ENCODE measurements at regions not wholly inside any gene's neighbourhood (a gene's known extent, or its start where the extent isn't known, plus 50 kb on each side); places are given as distances from the start of the nearest gene placed in this dataset.
"Not testable (repeated sequence)": the region's sequence is repeated elsewhere in the genome, so short reads cannot be mapped to it uniquely, and the experiment has no call there.

GRCh38 chrY:8852278-8852677 lies 485.0 kb upstream of the TSPY4 start:
- intact Hi-C loops (cut with DNase I): no loop called here
- Histone ChIP-seq H3K27ac (no peak overlapping the region), H3K27me3 (ENCODE audit: low read depth) (no peaks in the 10 kb centered on the region), H3K36me3 (no peaks in the 10 kb centered on the region), H3K9me3 (no peaks in the 10 kb centered on the region), H3K4me1 (no peaks in the 10 kb centered on the region), H3K4me3 (no peak overlapping the region)
- DNase-seq (no peak), ATAC-seq (no peak)
- no peak for TF ChIP-seq CTCF (IDR thresholded peaks at IDR 0.05)

GRCh38 chrY:8888371-8888770 lies 448.9 kb upstream of the TSPY4 start:
- no peaks in the 10 kb centered on the region for H3K9me3 ChIP-seq
- H3K27ac ChIP-seq: no peak overlapping the region
- no peak for ATAC-seq
- intact Hi-C loops (cut with DNase I): no loop called here
- no peaks in the 10 kb centered on the region for H3K4me1 ChIP-seq
- H3K4me3 ChIP-seq: no peak overlapping the region
- H3K27me3 ChIP-seq (ENCODE audit: low read depth): no peaks in the 10 kb centered on the region
- no peak for DNase-seq
- no peaks in the 10 kb centered on the region for H3K36me3 ChIP-seq
- no peak for TF ChIP-seq CTCF (IDR thresholded peaks at IDR 0.05)

- H3K27ac ChIP-seq: no peak overlapping the region
- H3K4me3 ChIP-seq: no peak overlapping the region
- no peaks in the 10 kb centered on the region for H3K27me3 ChIP-seq (ENCODE audit: low read depth)
- intact Hi-C loops (cut with DNase I): no loop called here
- no peak for ATAC-seq
- no peaks in the 10 kb centered on the region for H3K36me3 ChIP-seq
- H3K9me3 ChIP-seq: no peaks in the 10 kb centered on the region
- H3K4me1 ChIP-seq: no peaks in the 10 kb centered on the region
- DNase-seq: no peak
- TF ChIP-seq CTCF (IDR thresholded peaks at IDR 0.05): no peak
These were observed 439.4 kb upstream of the TSPY4 start for GRCh38 chrY:8897876-8898275.

- no peaks in the 10 kb centered on the region for H3K27me3 ChIP-seq (ENCODE audit: low read depth)
- no peaks in the 10 kb centered on the region for H3K4me1 ChIP-seq
- H3K4me3 ChIP-seq: no peak overlapping the region
- DNase-seq (no peak), ATAC-seq (no peak)
- no peak for TF ChIP-seq CTCF (IDR thresholded peaks at IDR 0.05)
- H3K9me3 ChIP-seq: no peaks in the 10 kb centered on the region
- H3K27ac ChIP-seq: no peak overlapping the region
- no peaks in the 10 kb centered on the region for H3K36me3 ChIP-seq
- intact Hi-C loops (cut with DNase I): no loop called here
These were observed 432.1 kb upstream of the TSPY4 start for GRCh38 chrY:8905141-8905540.

GRCh38 chrY:8922576-8922975 lies 414.7 kb upstream of the TSPY4 start:
- H3K27me3 ChIP-seq (ENCODE audit: low read depth); H3K9me3 ChIP-seq; H3K4me1 ChIP-seq; intact Hi-C loops (cut with DNase I); ATAC-seq; DNase-seq; H3K36me3 ChIP-seq; H3K4me3 ChIP-seq; H3K27ac ChIP-seq: not testable (repeated sequence)
